ENCODE measurements at regions not wholly inside any gene's neighbourhood (a gene's known extent, or its start where the extent isn't known, plus 50 kb on each side); places are given as distances from the start of the nearest gene placed in this dataset.

DNA sequence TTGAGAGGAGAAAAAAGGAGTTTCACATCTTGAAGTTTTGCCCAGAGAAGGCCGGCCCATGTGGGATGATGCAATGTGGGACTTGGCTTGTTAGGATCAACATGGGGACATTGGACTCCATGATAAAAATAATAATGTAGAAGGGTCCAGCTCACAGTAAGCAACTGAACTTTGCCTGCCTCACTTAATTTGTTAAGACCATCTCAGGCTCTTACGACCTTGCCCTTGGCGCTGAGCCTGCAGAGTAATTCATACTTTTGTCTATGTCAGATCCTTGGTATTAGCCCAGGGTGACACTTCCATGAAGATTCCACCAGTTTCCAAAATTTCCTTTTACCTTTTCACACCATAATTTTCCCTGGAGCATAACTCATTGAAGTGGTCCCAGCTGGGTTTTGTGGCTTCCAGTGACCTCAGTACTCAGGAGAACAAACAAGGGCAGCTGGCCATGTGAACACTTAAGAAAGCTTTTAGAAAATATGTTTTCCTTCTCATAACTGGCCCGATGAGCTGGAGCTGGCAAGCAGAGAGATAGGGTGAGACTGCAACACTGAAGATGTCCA is 315.4 kb upstream of the RASGRP1 start:
- no peaks in the 10 kb centered on the region for H3K79me2 ChIP-seq (ENCODE audit: insufficient read depth, low read length)
- no peaks in the 10 kb centered on the region for H3K4me1 ChIP-seq (ENCODE audit: insufficient read depth, low read length, severe bottlenecking)
- H3F3A ChIP-seq (ENCODE audit: insufficient read depth, low read length), result no peaks in the 10 kb centered on the region
- no peak overlapping the region for H3K27ac ChIP-seq (ENCODE audit: low read depth, low read length, poor library complexity, severe bottlenecking)
- H3K9ac ChIP-seq (ENCODE audit: low read length), result no peak overlapping the region
- no peaks in the 10 kb centered on the region for H3K36me3 ChIP-seq (ENCODE audit: insufficient read depth, low read length)
- no peaks in the 10 kb centered on the region for H3K27me3 ChIP-seq (ENCODE audit: insufficient read depth, low read length)
- no peak for TF ChIP-seq EZH2 (IDR thresholded peaks at IDR 0.05; ENCODE audit: borderline replicate concordance, low read length)
- TF ChIP-seq, protein P1, sequence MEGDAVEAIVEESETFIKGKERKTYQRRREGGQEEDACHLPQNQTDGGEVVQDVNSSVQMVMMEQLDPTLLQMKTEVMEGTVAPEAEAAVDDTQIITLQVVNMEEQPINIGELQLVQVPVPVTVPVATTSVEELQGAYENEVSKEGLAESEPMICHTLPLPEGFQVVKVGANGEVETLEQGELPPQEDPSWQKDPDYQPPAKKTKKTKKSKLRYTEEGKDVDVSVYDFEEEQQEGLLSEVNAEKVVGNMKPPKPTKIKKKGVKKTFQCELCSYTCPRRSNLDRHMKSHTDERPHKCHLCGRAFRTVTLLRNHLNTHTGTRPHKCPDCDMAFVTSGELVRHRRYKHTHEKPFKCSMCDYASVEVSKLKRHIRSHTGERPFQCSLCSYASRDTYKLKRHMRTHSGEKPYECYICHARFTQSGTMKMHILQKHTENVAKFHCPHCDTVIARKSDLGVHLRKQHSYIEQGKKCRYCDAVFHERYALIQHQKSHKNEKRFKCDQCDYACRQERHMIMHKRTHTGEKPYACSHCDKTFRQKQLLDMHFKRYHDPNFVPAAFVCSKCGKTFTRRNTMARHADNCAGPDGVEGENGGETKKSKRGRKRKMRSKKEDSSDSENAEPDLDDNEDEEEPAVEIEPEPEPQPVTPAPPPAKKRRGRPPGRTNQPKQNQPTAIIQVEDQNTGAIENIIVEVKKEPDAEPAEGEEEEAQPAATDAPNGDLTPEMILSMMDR (IDR thresholded peaks at IDR 0.05; ENCODE audit: low read length), result no peak
- no peaks in the 10 kb centered on the region for H4K20me1 ChIP-seq (ENCODE audit: insufficient read depth, low read length)
- H2AFZ ChIP-seq (ENCODE audit: low read length), result no peak overlapping the region
- H3K4me2 ChIP-seq (ENCODE audit: low read length), result no peak overlapping the region
- no peaks in the 10 kb centered on the region for H3K9me2 ChIP-seq (ENCODE audit: low read depth, low read length)
- H3K9me3 ChIP-seq (ENCODE audit: low read length), result no peaks in the 10 kb centered on the region
- no peak overlapping the region for H3K4me3 ChIP-seq (ENCODE audit: low read depth, low read length, poor library complexity, severe bottlenecking)

DNA sequence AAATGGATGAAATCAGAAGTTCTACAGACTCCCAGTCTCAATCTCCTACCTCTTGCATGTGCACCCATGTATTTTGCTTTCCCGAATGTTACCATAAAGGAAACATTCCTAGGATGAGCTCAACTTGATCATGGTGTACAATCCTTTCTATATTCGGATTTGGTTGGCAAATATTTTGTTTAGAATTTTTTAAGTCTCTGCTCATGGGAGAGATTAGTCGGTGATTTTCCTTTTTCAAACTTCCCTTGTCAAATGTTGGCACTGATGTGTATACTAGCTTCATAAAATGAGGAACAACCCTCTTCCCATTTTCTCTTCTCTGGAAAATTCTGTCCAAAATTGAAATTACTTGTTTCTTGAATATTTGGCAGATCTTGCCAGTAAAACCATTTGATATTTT is 317.6 kb upstream of the RASGRP1 start:
- H3K4me1 ChIP-seq (ENCODE audit: insufficient read depth, low read length, severe bottlenecking), result no peaks in the 10 kb centered on the region
- H3K4me3 ChIP-seq (ENCODE audit: low read depth, low read length, poor library complexity, severe bottlenecking), result no peak overlapping the region
- 0 out of 2 replicates have a peak, but pooled peaks cover 3% of the 10 kb centered on the region for H3K27me3 ChIP-seq (ENCODE audit: insufficient read depth, low read length)
- no peaks in the 10 kb centered on the region for H3K9me2 ChIP-seq (ENCODE audit: low read depth, low read length)
- no peaks in the 10 kb centered on the region for H3K79me2 ChIP-seq (ENCODE audit: insufficient read depth, low read length)
- H3K27ac ChIP-seq (ENCODE audit: low read depth, low read length, poor library complexity, severe bottlenecking), result no peak overlapping the region
- TF ChIP-seq, protein P1 (IDR thresholded peaks at IDR 0.05; ENCODE audit: low read length), result no peak
- no peak for TF ChIP-seq EZH2 (IDR thresholded peaks at IDR 0.05; ENCODE audit: borderline replicate concordance, low read length)
- no peaks in the 10 kb centered on the region for H4K20me1 ChIP-seq (ENCODE audit: insufficient read depth, low read length)
- H3K4me2 ChIP-seq (ENCODE audit: low read length), result no peak overlapping the region
- H3K36me3 ChIP-seq (ENCODE audit: insufficient read depth, low read length), result no peaks in the 10 kb centered on the region
- H2AFZ ChIP-seq (ENCODE audit: low read length), result no peak overlapping the region
- no peaks in the 10 kb centered on the region for H3F3A ChIP-seq (ENCODE audit: insufficient read depth, low read length)
- no peak overlapping the region for H3K9ac ChIP-seq (ENCODE audit: low read length)
- H3K9me3 ChIP-seq (ENCODE audit: low read length), result no peaks in the 10 kb centered on the region

DNA sequence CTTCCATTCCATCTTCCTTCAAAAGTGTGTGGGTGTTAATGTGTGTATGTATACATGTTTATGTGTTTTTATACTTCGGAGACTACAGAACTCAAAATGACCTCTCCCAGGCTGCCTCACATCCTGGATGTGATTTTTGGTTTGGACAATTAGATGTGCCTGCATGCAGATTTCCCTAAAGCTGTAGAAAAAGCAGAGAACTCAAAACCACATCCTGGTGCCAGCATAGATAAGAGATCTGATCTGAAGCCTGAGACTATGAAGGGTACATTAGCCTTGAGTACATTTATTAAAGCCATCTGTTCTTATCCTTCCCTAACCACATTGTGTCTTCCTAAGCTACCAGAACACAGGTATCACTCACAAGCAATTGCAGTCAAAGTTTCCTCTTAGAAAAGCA is 319.4 kb upstream of the RASGRP1 start:
- H3K9ac ChIP-seq (ENCODE audit: low read length), result no peak overlapping the region
- no peaks in the 10 kb centered on the region for H3K36me3 ChIP-seq (ENCODE audit: insufficient read depth, low read length)
- no peaks in the 10 kb centered on the region for H3K4me1 ChIP-seq (ENCODE audit: insufficient read depth, low read length, severe bottlenecking)
- H3K4me3 ChIP-seq (ENCODE audit: low read depth, low read length, poor library complexity, severe bottlenecking), result no peak overlapping the region
- no peak overlapping the region for H3K4me2 ChIP-seq (ENCODE audit: low read length)
- no peaks in the 10 kb centered on the region for H4K20me1 ChIP-seq (ENCODE audit: insufficient read depth, low read length)
- no peak for TF ChIP-seq EZH2 (IDR thresholded peaks at IDR 0.05; ENCODE audit: borderline replicate concordance, low read length)
- TF ChIP-seq, protein P1 (IDR thresholded peaks at IDR 0.05; ENCODE audit: low read length), result no peak
- no peaks in the 10 kb centered on the region for H3K79me2 ChIP-seq (ENCODE audit: insufficient read depth, low read length)
- no peaks in the 10 kb centered on the region for H3F3A ChIP-seq (ENCODE audit: insufficient read depth, low read length)
- 0 out of 2 replicates have a peak, but pooled peaks cover 4% of the 10 kb centered on the region for H3K27me3 ChIP-seq (ENCODE audit: insufficient read depth, low read length)
- H3K27ac ChIP-seq (ENCODE audit: low read depth, low read length, poor library complexity, severe bottlenecking), result no peak overlapping the region
- no peaks in the 10 kb centered on the region for H3K9me2 ChIP-seq (ENCODE audit: low read depth, low read length)
- H2AFZ ChIP-seq (ENCODE audit: low read length), result no peak overlapping the region
- H3K9me3 ChIP-seq (ENCODE audit: low read length), result no peaks in the 10 kb centered on the region
